H9 (cell line): ENCODE measurements at regions not wholly inside any gene's neighbourhood (a gene's known extent, or its start where the extent isn't known, plus 50 kb on each side); places are given as distances from the start of the nearest gene placed in this dataset.

Experiments
- DNase-seq: peaks from one replicate; pipeline ENCODE4 v3.0.0-alpha.2; 2017
- H2AFZ ChIP-seq: one replicate; pipeline ENCODE4 v1.6.1; 2013; ENCODE audit warnings: mild to moderate bottlenecking, low read length, control low read depth, moderate library complexity
- H2AK5ac ChIP-seq: 2 replicates; pipeline ENCODE4 v1.6.1; 2013; ENCODE audit warnings: low read length, control low read depth, mixed read lengths; ENCODE audit not compliant: insufficient read length
- H2BK120ac ChIP-seq: one replicate; pipeline ENCODE4 v1.6.1; 2013; ENCODE audit warnings: low read depth, mild to moderate bottlenecking, low read length, control low read depth, inconsistent platforms; ENCODE audit not compliant: poor library complexity, severe bottlenecking
- H2BK12ac ChIP-seq: 2 replicates; pipeline ENCODE4 v1.6.1; 2013; ENCODE audit warnings: low read length, control low read depth, mixed read lengths, low read depth; ENCODE audit not compliant: insufficient read length
- H2BK15ac ChIP-seq: 2 replicates; pipeline ENCODE4 v1.6.1; 2013; ENCODE audit warnings: low read depth, low read length, control low read depth
- H2BK20ac ChIP-seq: one replicate; pipeline ENCODE4 v1.6.1; 2013; ENCODE audit warnings: low read depth, mild to moderate bottlenecking, low read length, control low read depth, inconsistent platforms; ENCODE audit not compliant: poor library complexity, severe bottlenecking
- H2BK5ac ChIP-seq: 2 replicates; pipeline ENCODE4 v1.6.1; 2013; ENCODE audit warnings: low read length, control low read depth, mixed read lengths; ENCODE audit not compliant: insufficient read length
- H3K14ac ChIP-seq: 2 replicates; pipeline ENCODE4 v1.6.1; 2013; ENCODE audit warnings: low read length, control low read depth; ENCODE audit not compliant: insufficient read depth
- H3K18ac ChIP-seq: 2 replicates; pipeline ENCODE4 v1.6.1; 2013; ENCODE audit warnings: low read depth, mild to moderate bottlenecking, mixed read lengths, low read length, control low read depth; ENCODE audit not compliant: insufficient read length
- H3K23ac ChIP-seq: 2 replicates; pipeline ENCODE4 v1.6.1; 2013; ENCODE audit warnings: low read length, control low read depth, mixed read lengths, low read depth; ENCODE audit not compliant: insufficient read length
- H3K23me2 ChIP-seq: 2 replicates; pipeline ENCODE4 v1.6.1; 2013; ENCODE audit warnings: low read depth, mild to moderate bottlenecking, mixed read lengths, low read length, control low read depth; ENCODE audit not compliant: insufficient read length, poor library complexity, severe bottlenecking
- H3K27ac ChIP-seq: 2 replicates; pipeline ENCODE4 v1.5.1; 2013; ENCODE audit warnings: low read length, control low read depth, mixed read lengths, low read depth; ENCODE audit not compliant: insufficient read length
- H3K27me3 ChIP-seq: 2 replicates; pipeline ENCODE4 v1.6.1; 2013; ENCODE audit warnings: low read length, control low read depth, inconsistent platforms; ENCODE audit not compliant: insufficient read depth
- H3K4ac ChIP-seq: 2 replicates; pipeline ENCODE4 v1.6.1; 2013; ENCODE audit warnings: low read depth, mild to moderate bottlenecking, control low read depth, inconsistent platforms, low read length, moderate library complexity
- H3K4me1 ChIP-seq: 2 replicates; pipeline ENCODE4 v1.6.1; 2013; ENCODE audit warnings: low read length, control low read depth, inconsistent platforms; ENCODE audit not compliant: insufficient read depth
- H3K4me2 ChIP-seq: 2 replicates; pipeline ENCODE4 v1.6.1; 2013; ENCODE audit warnings: low read length, control low read depth, mixed read lengths; ENCODE audit not compliant: insufficient read length, insufficient read depth
- H3K56ac ChIP-seq: 2 replicates; pipeline ENCODE4 v1.6.1; 2013; ENCODE audit warnings: low read depth, mild to moderate bottlenecking, mixed read lengths, low read length, control low read depth; ENCODE audit not compliant: insufficient read length
- H3K79me1 ChIP-seq: 2 replicates; pipeline ENCODE4 v1.6.1; 2013; ENCODE audit warnings: low read depth, mild to moderate bottlenecking, moderate library complexity, low read length, control low read depth, inconsistent platforms; ENCODE audit not compliant: insufficient read depth, poor library complexity, severe bottlenecking
- H3K79me2 ChIP-seq: 2 replicates; pipeline ENCODE4 v1.6.1; 2013; ENCODE audit warnings: low read length, control low read depth, inconsistent platforms; ENCODE audit not compliant: insufficient read depth
- H3K9ac ChIP-seq: 2 replicates; pipeline ENCODE4 v1.6.1; 2013; ENCODE audit warnings: low read length, control low read depth, mixed read lengths; ENCODE audit not compliant: insufficient read length; ENCODE audit errors: extremely low read depth
- H3K9me3 ChIP-seq: one replicate; pipeline ENCODE4 v1.6.1; 2013; ENCODE audit warnings: low read depth, low read length, inconsistent platforms; ENCODE audit not compliant: control insufficient read depth
- H3T11ph ChIP-seq: one replicate; pipeline ENCODE4 v1.6.1; 2013; ENCODE audit warnings: mild to moderate bottlenecking, low read length, control low read depth, inconsistent platforms
- H4K20me1 ChIP-seq: one replicate; pipeline ENCODE4 v1.6.1; 2013; ENCODE audit not compliant: control insufficient read depth, insufficient read length, insufficient read depth
- H4K5ac ChIP-seq: 2 replicates; pipeline ENCODE4 v1.6.1; 2013; ENCODE audit warnings: low read depth, mild to moderate bottlenecking, mixed read lengths, low read length, control low read depth; ENCODE audit not compliant: insufficient read length
- H4K8ac ChIP-seq: replicated peaks from 2 replicates; pipeline ENCODE4 v1.6.1; 2013; ENCODE audit warnings: low read length, control low read depth, mixed read lengths, low read depth; ENCODE audit not compliant: insufficient read length
- H4K91ac ChIP-seq: 2 replicates; pipeline ENCODE4 v1.6.1; 2013; ENCODE audit warnings: low read depth, mild to moderate bottlenecking, moderate library complexity, mixed read lengths, low read length, control low read depth; ENCODE audit not compliant: insufficient read length
- H3K27ac Mint-ChIP-seq, 3 experiments: 2 replicates in 2 of 3; 3 replicates in 1 of 3; pipeline ENCODE4 v1.8.0; 2020 to 2021; ENCODE audit warnings: mixed read lengths in 3 of 3, mild to moderate bottlenecking in 1 of 3, moderate library complexity in 1 of 3
- H3K27me3 Mint-ChIP-seq: 2 replicates; pipeline ENCODE4 v1.8.0; 2021; ENCODE audit warnings: low read depth, mild to moderate bottlenecking, moderate library complexity, mixed read lengths
- H3K36me3 Mint-ChIP-seq, 3 experiments: 2 replicates in 2 of 3; 3 replicates in 1 of 3; pipeline ENCODE4 v1.8.0; 2020 to 2021; ENCODE audit warnings: low read depth in 3 of 3, mixed read lengths in 3 of 3; ENCODE audit not compliant: insufficient read depth in 1 of 3
- H3K4me1 Mint-ChIP-seq, 2 experiments: 2 replicates each; pipeline ENCODE4 v1.8.0; 2020; ENCODE audit warnings: mixed read lengths in 2 of 2
- H3K4me3 Mint-ChIP-seq, 2 experiments: 2 replicates in 1 of 2; 3 replicates in 1 of 2; pipeline ENCODE4 v1.8.0; 2020 to 2021; ENCODE audit warnings: mild to moderate bottlenecking in 2 of 2, mixed read lengths in 2 of 2, moderate library complexity in 1 of 2
- H3K9me3 Mint-ChIP-seq, 2 experiments: 2 replicates in 1 of 2; 3 replicates in 1 of 2; pipeline ENCODE4 v1.8.0; 2020; ENCODE audit warnings: mild to moderate bottlenecking in 2 of 2, mixed read lengths in 2 of 2, moderate library complexity in 1 of 2
- CTCF ChIP-seq: fragments of 200-600 bp; sonication (generic); conservative IDR thresholded peaks from 3 replicates; pipeline ENCODE4 v1.8.0; 2021; ENCODE audit warnings: antibody characterized with exemption, mild to moderate bottlenecking

DNA sequence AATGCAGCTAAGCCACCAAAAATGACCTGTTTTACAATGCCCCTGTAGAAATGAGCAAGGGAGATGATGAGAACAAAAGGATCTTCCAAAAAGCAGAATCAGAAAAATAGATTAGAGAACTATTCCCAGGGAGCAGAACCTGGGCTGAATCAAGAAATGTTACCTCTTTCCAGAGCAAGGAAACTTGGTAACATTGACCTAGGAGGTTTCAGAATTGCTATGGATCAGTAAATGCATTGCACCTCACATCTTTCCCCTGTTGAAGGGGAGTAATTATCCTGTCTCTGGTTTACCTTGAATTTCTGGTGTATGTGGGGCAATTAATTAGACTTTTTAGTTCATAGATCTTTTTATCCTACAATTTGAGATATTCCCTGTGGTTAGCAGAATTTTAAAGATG is 151.2 kb upstream of the RAI14 start:
- Mint-ChIP-seq H3K27me3 (no peaks in the 10 kb centered on the region; the same call in 1 of the 2 replicates), H3K27ac (no peak overlapping the region), H3K9me3 (no peaks in the 10 kb centered on the region), H3K4me1 (peaks cover 13 to 19% of the 10 kb centered on the region in 2 experiments), H3K4me3 (no peak overlapping the region), H3K36me3 (no peaks in the 10 kb centered on the region; a peak in 1 of 7 replicates)
- Histone ChIP-seq H2AK5ac (no peak overlapping the region), H2AFZ (no peak overlapping the region), H4K20me1 (no peaks in the 10 kb centered on the region), H4K8ac (no peak overlapping the region), H3K23ac (no peak overlapping the region), H3K79me2 (no peaks in the 10 kb centered on the region), H3K9me3 (no peaks in the 10 kb centered on the region), H2BK15ac (no peak overlapping the region), H3K27me3 (no peaks in the 10 kb centered on the region), H3K18ac (no peak overlapping the region), H3K9ac (no peak overlapping the region), H3K56ac (no peak overlapping the region), H2BK12ac (no peak overlapping the region), H3K23me2 (no peaks in the 10 kb centered on the region), H3K14ac (no peak overlapping the region), H4K5ac (no peak overlapping the region), H3K4me1 (no peaks in the 10 kb centered on the region; the same call in 1 of the 2 replicates), H2BK120ac (no peak overlapping the region), H2BK20ac (no peak overlapping the region), H4K91ac (no peak overlapping the region), H2BK5ac (no peak overlapping the region), H3K27ac (no peak overlapping the region), H3K4ac (no peak overlapping the region), H3K79me1 (no peaks in the 10 kb centered on the region), H3K4me2 (no peak overlapping the region), H3T11ph (no peak overlapping the region)
- DNase-seq, result no peak
- TF ChIP-seq CTCF, result no peak
